Lower lobe of right lung (tissue), 2 donors: ENCODE measurements at regions not wholly inside any gene's neighbourhood (a gene's known extent, or its start where the extent isn't known, plus 50 kb on each side); places are given as distances from the start of the nearest gene placed in this dataset.

ENCODE experiments used
- ATAC-seq, 2 donors: fragments of 200-7000 bp; cut with Tn5 transposase; one replicate each; pipeline ENCODE4 v1.9.1; 2020 to 2022; ENCODE audit warnings: mild to moderate bottlenecking in 2 of 2, moderate library complexity in 2 of 2
- DNase-seq: peaks from one replicate; pipeline ENCODE4 v3.0.0-alpha.2; 2020
- H3K27ac ChIP-seq: fragments of 200-600 bp; one replicate; pipeline ENCODE4 v1.8.0; 2022
- H3K27me3 ChIP-seq: fragments of 200-600 bp; one replicate; pipeline ENCODE4 v1.8.0; 2022; ENCODE audit warnings: low read depth
- H3K36me3 ChIP-seq: fragments of 200-600 bp; one replicate; pipeline ENCODE4 v1.8.0; 2022; ENCODE audit warnings: mild to moderate bottlenecking
- H3K4me1 ChIP-seq: fragments of 200-600 bp; one replicate; pipeline ENCODE4 v1.8.0; 2022
- H3K4me3 ChIP-seq: fragments of 200-600 bp; one replicate; pipeline ENCODE4 v1.8.0; 2022; ENCODE audit warnings: mild to moderate bottlenecking
- H3K9me3 ChIP-seq: fragments of 200-600 bp; one replicate; pipeline ENCODE4 v1.8.0; 2022
- CTCF ChIP-seq: fragments of 200-600 bp; IDR thresholded peaks from one replicate; pipeline ENCODE4 v1.8.0; 2022; ENCODE audit warnings: antibody characterized with exemption, mild to moderate bottlenecking
- intact Hi-C: fragments of 100-400 bp; cut with DNase I; formaldehyde crosslinking; loops from one replicate; pipeline ENCODE4 v1.11.0; 2022
- donor health status: DM: no; HTN: yes; CAD: no; lungs with severe emphysema.

- Histone ChIP-seq H3K9me3 (no peaks in the 10 kb centered on the region), H3K4me1 (no peaks in the 10 kb centered on the region), H3K36me3 (no peaks in the 10 kb centered on the region), H3K4me3 (no peak overlapping the region), H3K27ac (peak overlapping the region; percentile 48), H3K27me3 (no peaks in the 10 kb centered on the region)
- ATAC-seq: peak; percentile 17 to 23
- DNase-seq: no peak
- intact Hi-C loops: no loop called here
- TF ChIP-seq CTCF: no peak
Observed at GRCh38 chr12:88325076-88325815, 183.1 kb downstream of the TMTC3 start.

DNA sequence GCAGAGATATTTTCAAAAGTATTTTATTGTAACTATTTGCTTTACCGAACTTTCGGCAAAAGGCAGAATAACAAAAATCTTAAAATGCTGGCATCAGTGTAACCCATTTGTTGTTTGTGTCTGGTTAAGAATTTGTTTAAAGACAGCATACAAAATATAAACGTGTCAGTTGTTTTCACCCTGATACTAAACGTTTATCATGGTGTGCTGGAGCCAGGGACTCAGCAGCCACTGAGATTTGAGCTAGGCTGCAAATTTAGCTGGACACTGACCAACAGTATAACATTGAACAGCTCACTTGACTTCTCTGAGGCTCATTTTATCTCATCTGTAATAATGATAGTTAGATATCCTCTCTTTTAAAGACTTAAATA, 183.7 kb downstream of the TMTC3 start:
- no peak for ATAC-seq
- H3K27ac ChIP-seq: no peak overlapping the region
- no peaks in the 10 kb centered on the region for H3K9me3 ChIP-seq
- H3K27me3 ChIP-seq: no peaks in the 10 kb centered on the region
- no peaks in the 10 kb centered on the region for H3K36me3 ChIP-seq
- intact Hi-C loops: no loop called here
- no peak for TF ChIP-seq CTCF
- H3K4me3 ChIP-seq: no peak overlapping the region
- DNase-seq: no peak
- no peaks in the 10 kb centered on the region for H3K4me1 ChIP-seq

DNA sequence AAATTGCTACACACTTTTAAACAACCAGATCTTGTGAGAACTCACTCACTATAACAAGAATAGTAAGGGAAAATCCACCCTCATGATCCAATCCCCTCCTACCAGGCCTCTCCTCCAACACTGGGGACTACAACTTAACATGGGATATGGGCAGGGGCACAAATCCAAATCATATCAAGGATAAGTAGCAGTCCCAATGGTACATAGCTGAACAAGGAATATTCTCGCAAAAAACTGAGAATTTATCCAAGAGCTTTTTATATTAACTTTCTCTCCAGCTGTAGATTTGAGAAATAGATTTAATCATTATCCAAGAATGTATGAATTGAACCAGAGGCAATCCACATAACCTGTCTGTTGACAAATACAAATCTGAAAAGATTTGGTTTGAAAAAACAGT, 185.2 kb downstream of the TMTC3 start:
- Histone ChIP-seq H3K4me3 (no peak overlapping the region), H3K4me1 (no peaks in the 10 kb centered on the region), H3K36me3 (no peaks in the 10 kb centered on the region), H3K27ac (no peak overlapping the region), H3K9me3 (no peaks in the 10 kb centered on the region), H3K27me3 (no peaks in the 10 kb centered on the region)
- ATAC-seq: no peak
- no peak for TF ChIP-seq CTCF
- intact Hi-C loops: no loop called here
- DNase-seq: no peak

DNA sequence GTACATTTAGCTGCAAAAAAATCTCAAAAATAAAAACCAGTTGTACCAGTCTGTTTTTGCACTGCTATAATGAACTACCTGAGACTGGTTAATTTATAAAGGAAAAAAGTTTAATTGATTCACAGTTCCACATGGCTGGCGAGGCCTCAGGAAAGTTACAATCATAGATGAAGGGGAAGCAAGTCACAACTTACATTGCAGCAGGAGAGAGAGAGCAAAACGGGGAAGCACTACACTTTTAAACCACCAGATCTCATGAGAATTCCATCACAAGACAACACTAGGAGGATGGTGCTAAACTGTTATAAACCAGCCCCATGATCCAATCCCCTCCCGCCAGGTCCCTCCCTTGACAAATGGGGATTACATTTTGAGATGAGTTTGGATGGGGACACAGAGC, 186.0 kb downstream of the TMTC3 start:
- Histone ChIP-seq H3K27ac (no peak overlapping the region), H3K27me3 (no peaks in the 10 kb centered on the region), H3K36me3 (no peaks in the 10 kb centered on the region), H3K4me1 (no peaks in the 10 kb centered on the region), H3K4me3 (no peak overlapping the region), H3K9me3 (no peaks in the 10 kb centered on the region)
- intact Hi-C loops: no loop called here
- no peak for TF ChIP-seq CTCF
- no peak for ATAC-seq
- DNase-seq: no peak

DNA sequence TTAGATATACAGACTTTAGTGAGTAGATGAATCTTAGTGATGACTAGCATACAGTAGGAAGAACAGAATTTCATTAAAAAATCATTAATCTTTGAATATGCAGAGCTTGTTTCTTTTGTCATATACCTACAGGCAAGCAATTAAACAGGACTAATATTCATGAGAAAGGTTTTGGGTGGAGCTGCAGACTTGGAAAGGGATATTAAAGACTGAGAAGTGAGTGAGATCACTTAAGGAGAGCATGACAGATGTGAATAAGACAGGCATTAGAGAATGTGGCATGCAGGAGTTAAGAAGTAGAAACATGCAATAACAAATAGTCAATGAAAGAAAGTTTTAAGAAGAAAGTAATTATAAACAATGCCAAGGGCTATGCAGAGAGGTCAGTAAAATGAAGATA, 187.7 kb downstream of the TMTC3 start:
- H3K9me3 ChIP-seq: no peaks in the 10 kb centered on the region
- H3K4me1 ChIP-seq: no peaks in the 10 kb centered on the region
- intact Hi-C loops: no loop called here
- no peak overlapping the region for H3K27ac ChIP-seq
- H3K4me3 ChIP-seq: no peak overlapping the region
- DNase-seq: no peak
- TF ChIP-seq CTCF: no peak
- no peaks in the 10 kb centered on the region for H3K27me3 ChIP-seq
- H3K36me3 ChIP-seq: no peaks in the 10 kb centered on the region
- no peak for ATAC-seq
